Kidney (tissue), 13 donors: ENCODE measurements at regions not wholly inside any gene's neighbourhood (a gene's known extent, or its start where the extent isn't known, plus 50 kb on each side); places are given as distances from the start of the nearest gene placed in this dataset.

Source experiments
- DNase-seq, 5 donors: peaks; one replicate each; pipeline ENCODE4 v3.0.0-alpha.2; 2013 to 2020
- FAIRE-seq: peaks from 2 replicates; lab custom pipeline; 2012; peaks lifted over from hg19 to GRCh38; lab: Jason Lieb, UNC
- H3K27ac ChIP-seq, 2 donors: one replicate each; pipeline ENCODE4 v1.7.0; 2013; ENCODE audit warnings: low read depth in 2 of 2, low read length in 2 of 2, inconsistent platforms in 1 of 2
- H3K27me3 ChIP-seq: one replicate; pipeline ENCODE4 v1.7.1; 2013; ENCODE audit warnings: low read length, inconsistent platforms; ENCODE audit not compliant: control insufficient read depth, insufficient read depth
- H3K36me3 ChIP-seq, 3 donors: one replicate each; pipeline versions ENCODE4 v1.7.0 to v1.7.1; 2013; ENCODE audit warnings: low read length in 3 of 3, control low read depth in 1 of 3, inconsistent platforms in 1 of 3; ENCODE audit not compliant: insufficient read depth in 3 of 3, control insufficient read depth in 2 of 3
- H3K4me1 ChIP-seq, 3 donors: one replicate each; pipeline versions ENCODE4 v1.7.0 to v1.7.1; 2013; ENCODE audit warnings: low read length in 3 of 3, inconsistent platforms in 1 of 3, low read depth in 1 of 3; ENCODE audit not compliant: control insufficient read depth in 2 of 3, insufficient read depth in 2 of 3
- H3K4me3 ChIP-seq, 3 donors: one replicate each; pipeline versions ENCODE4 v1.7.0 to v1.8.1; 2013; ENCODE audit warnings: low read length in 3 of 3, control low read depth in 1 of 3, inconsistent platforms in 1 of 3
- H3K9ac ChIP-seq, 3 donors: one replicate each; pipeline versions ENCODE4 v1.7.0 to v1.7.1; 2013; ENCODE audit warnings: low read length in 3 of 3, control low read depth in 1 of 3, inconsistent platforms in 1 of 3
- H3K9me3 ChIP-seq, 3 donors: one replicate each; pipeline versions ENCODE4 v1.7.0 to v1.7.1; 2013; ENCODE audit warnings: low read length in 3 of 3, control low read depth in 1 of 3, inconsistent platforms in 1 of 3; ENCODE audit not compliant: control insufficient read depth in 2 of 3, insufficient read depth in 1 of 3
- CTCF ChIP-seq: IDR thresholded peaks from 3 replicates; pipeline ENCODE4 v1.5.1; 2012; ENCODE audit warnings: mild to moderate bottlenecking, moderate library complexity, borderline replicate concordance; ENCODE audit not compliant: insufficient read depth; ENCODE audit errors: extremely low read depth
- intact Hi-C: fragments of 100-400 bp; cut with DNase I; formaldehyde crosslinking; loops from one replicate; pipeline ENCODE4 v1.11.1; 2022
- donor health status: control.
- donor health status: control.
- donor health status: control.
- donor health status: control.
- donor health status: control.
- donor health status: DM: yes; HTN: yes; CAD: no.
- donor health status: Normal renal cell carcinoma (clear cell type).

GRCh38 chr17:12222392-12222791 lies 201.7 kb downstream of the MAP2K4 start:
- H3K27me3 ChIP-seq: no peaks in the 10 kb centered on the region
- no peak for TF ChIP-seq CTCF
- H3K4me3 ChIP-seq: no peak overlapping the region
- intact Hi-C loops: no loop called here
- H3K27ac ChIP-seq: no peak overlapping the region
- no peak for DNase-seq
- FAIRE-seq: no peak
- no peaks in the 10 kb centered on the region for H3K4me1 ChIP-seq
- no peak overlapping the region for H3K9ac ChIP-seq
- H3K36me3 ChIP-seq: no peaks in the 10 kb centered on the region
- H3K9me3 ChIP-seq: no peaks in the 10 kb centered on the region

GRCh38 chr17:12227547-12227946 lies 206.9 kb downstream of the MAP2K4 start:
- H3K9ac ChIP-seq: no peak overlapping the region
- no peak for FAIRE-seq

DNA sequence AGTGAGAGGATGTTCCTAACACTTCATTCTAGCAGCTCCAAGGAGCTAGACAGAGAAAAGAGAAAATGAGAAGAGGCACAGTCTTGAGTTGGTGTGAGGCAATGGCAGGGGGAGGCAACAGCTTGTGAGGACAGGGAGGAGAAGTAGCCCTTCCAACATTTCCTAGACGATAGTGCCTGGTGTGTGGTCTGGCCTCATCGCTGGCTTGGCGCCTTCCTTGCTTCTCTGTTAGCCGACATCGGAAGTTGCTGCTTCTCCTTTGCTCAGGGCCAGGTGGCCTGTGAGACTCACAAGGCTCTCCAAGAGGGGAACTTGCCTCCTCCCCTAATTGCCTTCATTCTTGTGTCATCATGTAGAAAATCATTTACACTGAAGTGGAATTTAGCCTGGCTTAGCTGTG lies 208.7 kb downstream of the MAP2K4 start:
- no peak overlapping the region for H3K27ac ChIP-seq
- H3K4me1 ChIP-seq: no peaks in the 10 kb centered on the region
- H3K9me3 ChIP-seq: no peaks in the 10 kb centered on the region
- no peak overlapping the region for H3K4me3 ChIP-seq
- H3K9ac ChIP-seq: no peak overlapping the region
- DNase-seq (peak in 1 of 5 donors; percentile 61), FAIRE-seq (no peak)
- H3K27me3 ChIP-seq: no peaks in the 10 kb centered on the region
- TF ChIP-seq CTCF: no peak
- H3K36me3 ChIP-seq: no peaks in the 10 kb centered on the region
- intact Hi-C loops: no loop called here

More at GRCh38 chr17:12227547-12227946, 206.9 kb downstream of the MAP2K4 start:
- Histone ChIP-seq H3K27me3 (no peaks in the 10 kb centered on the region), H3K27ac (no peak overlapping the region), H3K4me1 (no peaks in the 10 kb centered on the region), H3K9me3 (no peaks in the 10 kb centered on the region), H3K36me3 (no peaks in the 10 kb centered on the region), H3K4me3 (no peak overlapping the region)
- no peak for TF ChIP-seq CTCF
- peak in 2 of 5 donors; percentile 46 to 55 for DNase-seq
- intact Hi-C loops: no loop called here
